Omental fat pad (tissue), 3 donors: ENCODE measurements at regions not wholly inside any gene's neighbourhood (a gene's known extent, or its start where the extent isn't known, plus 50 kb on each side); places are given as distances from the start of the nearest gene placed in this dataset.
A peak's percentile ranks its signal among the peaks of the same experiment; 100 is the strongest.

Source experiments
- ATAC-seq: fragments of 150-250 bp; one replicate; pipeline ENCODE4 v1.9.1; 2016; ENCODE audit warnings: mild to moderate bottlenecking, moderate library complexity; ENCODE audit not compliant: low FRiP score
- DNase-seq: peaks from one replicate; pipeline ENCODE4 v3.0.0-alpha.2; 2019; ENCODE audit warnings: low spot score
- TF ChIP-seq, protein P1 (sequence below), 3 donors: fragments of 450-650 bp; IDR thresholded peaks; one replicate each; pipeline ENCODE4 v1.5.1; 2016 to 2017; ENCODE audit warnings: antibody characterized with exemption in 3 of 3, mild to moderate bottlenecking in 3 of 3, moderate library complexity in 2 of 3

- TF ChIP-seq, protein P1, sequence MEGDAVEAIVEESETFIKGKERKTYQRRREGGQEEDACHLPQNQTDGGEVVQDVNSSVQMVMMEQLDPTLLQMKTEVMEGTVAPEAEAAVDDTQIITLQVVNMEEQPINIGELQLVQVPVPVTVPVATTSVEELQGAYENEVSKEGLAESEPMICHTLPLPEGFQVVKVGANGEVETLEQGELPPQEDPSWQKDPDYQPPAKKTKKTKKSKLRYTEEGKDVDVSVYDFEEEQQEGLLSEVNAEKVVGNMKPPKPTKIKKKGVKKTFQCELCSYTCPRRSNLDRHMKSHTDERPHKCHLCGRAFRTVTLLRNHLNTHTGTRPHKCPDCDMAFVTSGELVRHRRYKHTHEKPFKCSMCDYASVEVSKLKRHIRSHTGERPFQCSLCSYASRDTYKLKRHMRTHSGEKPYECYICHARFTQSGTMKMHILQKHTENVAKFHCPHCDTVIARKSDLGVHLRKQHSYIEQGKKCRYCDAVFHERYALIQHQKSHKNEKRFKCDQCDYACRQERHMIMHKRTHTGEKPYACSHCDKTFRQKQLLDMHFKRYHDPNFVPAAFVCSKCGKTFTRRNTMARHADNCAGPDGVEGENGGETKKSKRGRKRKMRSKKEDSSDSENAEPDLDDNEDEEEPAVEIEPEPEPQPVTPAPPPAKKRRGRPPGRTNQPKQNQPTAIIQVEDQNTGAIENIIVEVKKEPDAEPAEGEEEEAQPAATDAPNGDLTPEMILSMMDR (IDR thresholded peaks at IDR 0.05): no peak
These were observed 323.7 kb upstream of the CTNNB1 start for GRCh38 chr3:40875581-40875980.

DNA sequence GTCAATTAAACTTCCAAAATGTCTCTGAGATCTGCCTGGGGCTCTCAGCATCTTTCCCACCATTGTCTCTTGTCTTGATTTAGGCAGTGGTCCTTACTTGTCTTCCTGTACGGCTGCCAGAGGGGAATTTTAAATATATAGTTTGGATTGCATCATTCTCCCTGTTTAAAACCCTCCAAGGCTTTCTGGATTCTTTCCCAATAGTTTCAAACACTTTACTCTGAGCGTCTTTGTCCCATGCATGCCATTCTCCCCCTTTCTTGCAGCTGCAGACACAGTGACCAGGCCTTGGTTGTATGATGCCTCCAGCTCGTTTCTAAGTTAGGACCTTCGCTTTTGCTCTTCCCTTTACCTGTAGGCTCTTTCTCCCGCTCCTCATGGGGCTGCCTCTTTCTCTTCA lies 323.3 kb upstream of the CTNNB1 start:
- ATAC-seq: no peak
- no peak for DNase-seq
- TF ChIP-seq, protein P1 (IDR thresholded peaks at IDR 0.05): no peak

More at GRCh38 chr3:40875581-40875980, 323.7 kb upstream of the CTNNB1 start:
- DNase-seq (no peak), ATAC-seq (no peak)

DNA sequence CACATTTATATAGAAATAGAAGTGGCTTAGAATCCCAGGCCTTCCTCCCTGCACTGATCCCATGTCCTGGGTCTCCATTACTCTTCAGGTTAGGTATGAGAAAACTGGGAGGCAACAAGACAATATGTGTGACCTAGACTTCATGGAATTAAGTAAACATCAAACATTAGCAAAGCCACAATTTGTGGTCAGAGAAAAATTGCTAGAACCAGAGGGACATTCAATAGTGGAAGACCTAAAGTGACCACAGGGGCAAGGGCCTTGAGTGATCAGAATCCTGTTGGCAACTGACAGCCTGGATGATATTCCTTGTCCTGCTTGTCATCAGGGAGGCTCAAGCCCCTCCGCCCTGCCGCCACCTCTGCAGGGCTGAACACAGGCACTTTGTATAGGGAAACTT lies 322.8 kb upstream of the CTNNB1 start:
- DNase-seq (no peak), ATAC-seq (no peak)
- TF ChIP-seq, protein P1 (IDR thresholded peaks at IDR 0.05): no peak

DNA sequence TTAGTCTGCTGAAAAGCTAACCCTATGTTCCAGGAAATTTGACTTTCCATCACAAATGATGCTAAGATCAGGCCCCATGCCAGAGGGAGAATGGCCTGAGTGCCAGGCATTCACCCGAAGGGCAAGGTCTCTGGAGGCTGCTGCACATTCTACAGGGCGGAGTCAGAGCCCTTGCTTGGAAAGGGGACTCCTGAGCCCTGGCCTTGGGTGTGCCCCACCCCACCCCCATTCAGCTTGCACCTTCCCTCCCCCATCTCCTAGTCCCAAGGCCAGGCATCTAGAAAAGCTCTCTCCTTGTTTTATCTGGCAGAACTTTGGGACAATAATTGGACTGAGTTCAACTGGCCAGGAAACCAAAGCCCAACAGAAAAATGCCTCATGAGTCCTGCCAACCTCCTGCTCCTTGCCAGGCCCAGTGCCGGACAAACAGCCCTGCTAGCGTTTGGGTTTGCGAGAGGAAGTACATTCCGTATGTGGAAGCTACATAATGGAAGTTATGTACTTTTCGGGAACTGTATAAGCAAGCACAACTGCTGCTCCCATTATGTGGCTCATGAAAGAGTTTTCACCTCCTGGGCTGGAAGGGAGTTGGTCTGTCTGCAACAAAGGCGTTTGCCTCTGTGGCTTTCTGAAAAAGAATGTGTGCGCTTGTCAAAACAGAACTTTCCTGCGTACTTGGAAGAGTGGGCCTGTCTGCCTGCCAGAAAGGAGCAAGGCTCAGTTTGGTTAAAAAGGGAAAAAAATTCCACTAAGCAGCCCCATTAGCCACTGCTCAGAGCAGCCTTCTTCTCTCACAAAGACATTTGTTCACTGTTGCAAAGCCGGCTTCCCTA lies 321.5 kb upstream of the CTNNB1 start:
- no peak for DNase-seq
- TF ChIP-seq, protein P1 (IDR thresholded peaks at IDR 0.05): no peak
- peak; percentile 76 for ATAC-seq

GRCh38 chr3:40878464-40878905 lies 320.8 kb upstream of the CTNNB1 start:
- peak; percentile 7 for ATAC-seq
- TF ChIP-seq, protein P1 (IDR thresholded peaks at IDR 0.05): no peak

DNA sequence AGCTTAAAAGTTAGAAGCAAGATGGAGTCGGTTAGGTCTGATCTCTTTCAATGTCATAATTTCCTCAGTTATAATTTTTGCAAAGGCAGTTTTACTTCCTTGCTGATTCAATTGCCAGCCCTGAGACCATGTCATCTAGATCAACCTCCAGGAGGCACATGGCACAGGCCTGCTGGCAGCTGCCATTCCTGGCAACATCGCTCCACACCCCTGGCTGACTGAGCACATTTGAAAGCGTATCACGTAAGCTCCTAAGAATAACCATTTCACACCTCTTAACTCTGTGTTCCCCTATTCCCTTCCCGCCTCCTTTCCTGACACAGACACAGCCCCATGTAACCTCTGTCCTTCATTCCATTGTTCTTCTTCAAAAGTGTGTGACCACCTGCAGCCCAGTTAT lies 313.9 kb upstream of the CTNNB1 start:
- no peak for ATAC-seq
- TF ChIP-seq, protein P1 (IDR thresholded peaks at IDR 0.05): no peak
- DNase-seq: no peak

More at GRCh38 chr3:40878464-40878905, 320.8 kb upstream of the CTNNB1 start:
- no peak for DNase-seq
